Epithelial cell of proximal tubule (primary cell): ENCODE measurements at regions not wholly inside any gene's neighbourhood (a gene's known extent, or its start where the extent isn't known, plus 50 kb on each side); places are given as distances from the start of the nearest gene placed in this dataset.

ENCODE experiments used
- DNase-seq: peaks from one replicate; pipeline ENCODE4 v3.0.0-alpha.2; 2011; ENCODE audit warnings: low read depth
- H3K4me3 ChIP-seq: 2 replicates; pipeline ENCODE4 v1.5.1; 2011; ENCODE audit warnings: low read depth, mild to moderate bottlenecking, low read length
- CTCF ChIP-seq: conservative IDR thresholded peaks from 2 replicates; pipeline ENCODE4 v1.5.1; 2012; ENCODE audit warnings: low read depth, mild to moderate bottlenecking, low read length

GRCh38 chr2:122433123-122433754 lies 677.8 kb downstream of the TSN start:
- H3K4me3 ChIP-seq = no peak overlapping the region
- peak; percentile 84 for DNase-seq
- TF ChIP-seq CTCF = no peak

GRCh38 chr2:122445003-122445402 lies 689.6 kb downstream of the TSN start:
- TF ChIP-seq CTCF = no peak
- DNase-seq = no peak
- H3K4me3 ChIP-seq = no peak overlapping the region

- DNase-seq = no peak
- H3K4me3 ChIP-seq = no peak overlapping the region
- TF ChIP-seq CTCF = no peak
Observed at GRCh38 chr2:122446761-122447160, 691.3 kb downstream of the TSN start.

GRCh38 chr2:122447237-122447636 lies 691.8 kb downstream of the TSN start:
- no peak for TF ChIP-seq CTCF
- no peak overlapping the region for H3K4me3 ChIP-seq
- DNase-seq = no peak

GRCh38 chr2:122451040-122451439 lies 695.6 kb downstream of the TSN start:
- no peak overlapping the region for H3K4me3 ChIP-seq
- no peak for DNase-seq
- peak; percentile 68 for TF ChIP-seq CTCF

- H3K4me3 ChIP-seq = no peak overlapping the region
- DNase-seq = no peak
- no peak for TF ChIP-seq CTCF
Observed at GRCh38 chr2:122451697-122452096, 696.2 kb downstream of the TSN start.

GRCh38 chr2:122469147-122469546 lies 713.7 kb downstream of the TSN start:
- no peak for TF ChIP-seq CTCF
- DNase-seq = no peak
- no peak overlapping the region for H3K4me3 ChIP-seq
